ENCODE measurements at regions not wholly inside any gene's neighbourhood (a gene's known extent, or its start where the extent isn't known, plus 50 kb on each side); places are given as distances from the start of the nearest gene placed in this dataset.

- no peak overlapping the region for H3K4me2 ChIP-seq
- H3K4me1 ChIP-seq (ENCODE audit: control insufficient read depth in 1 of 2, insufficient read depth in 2 of 2, low read depth in 1 of 2, low read length in 1 of 2), result peaks cover 0 to 8% of the 10 kb centered on the region in 2 experiments; a peak in 1 of 4 replicates
- H3K36me3 ChIP-seq (replicated peaks in 1 of 2; ENCODE audit: control insufficient read depth in 1 of 2, insufficient read depth in 2 of 2, low read length in 1 of 2), result no peaks in the 10 kb centered on the region
- POLR2A ChIA-PET, result no interaction called here
- no peaks in the 10 kb centered on the region for H3F3A ChIP-seq (replicated peaks; ENCODE audit: insufficient read depth)
- H3K9me2 ChIP-seq, result no peaks in the 10 kb centered on the region
- no peak overlapping the region for H3K4me3 ChIP-seq (ENCODE audit: low read depth in 2 of 2, low read length in 1 of 2)
- TF ChIP-seq IRF3 (IDR thresholded peaks at IDR 0.05; ENCODE audit: low read depth, low read length) (no peak), TCF12 (IDR thresholded peaks at IDR 0.05) (no peak), FOSL2 (IDR thresholded peaks at IDR 0.05; ENCODE audit: borderline replicate concordance, low read depth) (no peak), RAD21 (IDR thresholded peaks at IDR 0.05; ENCODE audit: low read length) (no peak), MAX (IDR thresholded peaks at IDR 0.05; ENCODE audit: low read depth) (no peak), TEAD4 (IDR thresholded peaks at IDR 0.05; ENCODE audit: borderline replicate concordance, insufficient read depth) (no peak), MEF2A (IDR thresholded peaks at IDR 0.05; ENCODE audit: borderline replicate concordance, low read depth) (no peak), FOXJ3 (CRISPR knock-in tag; IDR thresholded peaks at IDR 0.05) (no peak), PBX3 (IDR thresholded peaks at IDR 0.05) (no peak), USF2 (IDR thresholded peaks at IDR 0.05; ENCODE audit: borderline replicate concordance, low read depth, low read length) (no peak), ELF1 (IDR thresholded peaks at IDR 0.05) (no peak), MXI1 (IDR thresholded peaks at IDR 0.05; ENCODE audit: low read depth, low read length) (no peak), RXRA (IDR thresholded peaks at IDR 0.05; ENCODE audit: borderline replicate concordance, low read depth) (no peak), NRF1 (IDR thresholded peaks at IDR 0.05; ENCODE audit: low read depth, low read length) (no peak)
- H4K20me1 ChIP-seq (ENCODE audit: insufficient read depth), result no peaks in the 10 kb centered on the region
- H3K27ac ChIP-seq (ENCODE audit: low read depth in 2 of 2, low read length in 1 of 2), result no peak overlapping the region
- no peak overlapping the region for H2AFZ ChIP-seq (ENCODE audit: low read depth)
- DNase-seq, result no peak
- no peak overlapping the region for H3K9ac ChIP-seq
- no peaks in the 10 kb centered on the region for H3K79me2 ChIP-seq (ENCODE audit: insufficient read depth)
- H3K27me3 ChIP-seq (ENCODE audit: insufficient read depth), result no peaks in the 10 kb centered on the region
- no peaks in the 10 kb centered on the region for H3K9me3 ChIP-seq
- CTCF ChIA-PET, result interaction anchor here (1.1 kb wide), 1 partner anchor 32 kb away, joined by 3 read pairs; no protein-coding TSS in a partner anchor
These were observed 217.9 kb downstream of the KIF21A start for GRCh38 chr12:39224971-39225370.

GRCh38 chr12:39205969-39206368 is 237.0 kb downstream of the KIF21A start:
- Histone ChIP-seq H4K20me1 (ENCODE audit: insufficient read depth) (no peaks in the 10 kb centered on the region), H2AFZ (ENCODE audit: low read depth) (no peak overlapping the region), H3K79me2 (ENCODE audit: insufficient read depth) (no peaks in the 10 kb centered on the region), H3K36me3 (replicated peaks in 1 of 2; ENCODE audit: control insufficient read depth in 1 of 2, insufficient read depth in 2 of 2, low read length in 1 of 2) (no peaks in the 10 kb centered on the region), H3K4me2 (no peak overlapping the region), H3F3A (replicated peaks; ENCODE audit: insufficient read depth) (no peaks in the 10 kb centered on the region), H3K4me1 (ENCODE audit: control insufficient read depth in 1 of 2, insufficient read depth in 2 of 2, low read depth in 1 of 2, low read length in 1 of 2) (no peaks in the 10 kb centered on the region), H3K9me3 (no peaks in the 10 kb centered on the region), H3K4me3 (ENCODE audit: low read depth in 2 of 2, low read length in 1 of 2) (no peak overlapping the region), H3K9ac (no peak overlapping the region), H3K9me2 (no peaks in the 10 kb centered on the region), H3K27me3 (ENCODE audit: insufficient read depth) (no peaks in the 10 kb centered on the region), H3K27ac (ENCODE audit: low read depth in 2 of 2, low read length in 1 of 2) (no peak overlapping the region)
- WGBS (ENCODE audit: low lambda C conversion rate), result 21% methylated on average over 4 of the region's 4 CpGs
- CTCF ChIA-PET, result interaction anchor here (2.0 kb wide), 1 partner anchor 66 kb away, joined by 7 read pairs; no protein-coding TSS in a partner anchor
- POLR2A ChIA-PET, result no interaction called here
- TF ChIP-seq FOXJ3 (CRISPR knock-in tag; IDR thresholded peaks at IDR 0.05) (no peak), POLR2AphosphoS5 (IDR thresholded peaks at IDR 0.05; ENCODE audit: low read depth, low read length) (no peak), RCOR1 (IDR thresholded peaks at IDR 0.05; ENCODE audit: low read length) (no peak), FOXM1 (IDR thresholded peaks at IDR 0.05; ENCODE audit: low read depth) (no peak)
- no peak for DNase-seq

Data from SK-N-SH (cell line).